ENCODE measurements at regions not wholly inside any gene's neighbourhood (a gene's known extent, or its start where the extent isn't known, plus 50 kb on each side); places are given as distances from the start of the nearest gene placed in this dataset.
"Not testable (repeated sequence)": the region's sequence is repeated elsewhere in the genome, so short reads cannot be mapped to it uniquely, and the experiment has no call there.

DNA sequence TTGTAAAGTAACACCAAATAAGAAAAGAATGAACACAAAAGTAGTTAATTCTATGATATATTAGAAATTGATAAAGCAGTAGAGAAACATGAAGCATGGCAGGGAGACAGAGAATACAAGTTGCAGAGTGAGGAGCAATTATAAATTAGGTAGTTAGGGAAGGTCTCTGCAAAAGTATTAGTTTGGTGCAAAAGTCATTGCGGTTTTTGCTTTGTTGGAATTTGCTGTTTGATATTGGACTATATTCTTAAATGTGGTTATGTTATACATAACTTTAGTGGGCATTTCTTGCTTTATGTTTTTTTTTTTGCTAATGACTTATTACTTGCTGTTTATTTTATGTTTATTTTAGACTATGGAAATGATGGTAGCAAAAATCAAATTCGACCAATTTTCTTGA is 402.2 kb downstream of the SFMBT2 start:
- no peaks in the 10 kb centered on the region for H3K36me3 Mint-ChIP-seq
- DNase-seq (ENCODE audit: low spot score in 2 of 2): no peak
- H3K27ac Mint-ChIP-seq: no peak overlapping the region
- H3K9me3 Mint-ChIP-seq: no peaks in the 10 kb centered on the region
- no peak for ATAC-seq

DNA sequence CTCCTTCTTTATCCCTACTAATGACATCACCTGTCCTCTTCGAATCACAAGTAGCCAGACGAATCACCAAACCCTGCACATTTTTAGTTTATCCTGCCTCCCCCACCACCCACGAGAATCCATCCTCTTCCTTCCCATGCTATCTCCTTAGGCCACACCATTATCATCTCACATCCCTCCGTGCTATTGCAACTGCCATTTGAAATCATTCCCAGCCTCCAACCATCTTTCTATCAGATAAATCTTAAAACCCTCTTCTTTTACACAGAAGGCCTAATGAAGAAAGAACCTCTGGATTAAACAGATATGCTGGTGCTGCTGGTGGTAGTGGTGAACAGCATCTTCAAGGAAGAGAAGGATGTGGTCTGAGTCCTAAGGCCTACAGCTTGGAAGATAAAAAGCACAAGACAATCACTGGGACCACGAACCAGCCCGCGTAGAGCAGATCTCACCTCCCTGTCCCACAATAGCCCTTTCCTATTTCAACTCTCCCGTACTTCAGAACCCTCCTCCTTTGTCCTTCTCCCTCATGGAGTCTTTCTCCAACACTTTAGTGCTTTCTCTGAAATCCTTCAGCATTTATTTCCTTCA is 403.1 kb downstream of the SFMBT2 start:
- DNase-seq (ENCODE audit: low spot score in 2 of 2) (no peak), ATAC-seq (no peak)
- no peak overlapping the region for H3K27ac Mint-ChIP-seq
- no peaks in the 10 kb centered on the region for H3K9me3 Mint-ChIP-seq
- H3K36me3 Mint-ChIP-seq: no peaks in the 10 kb centered on the region

DNA sequence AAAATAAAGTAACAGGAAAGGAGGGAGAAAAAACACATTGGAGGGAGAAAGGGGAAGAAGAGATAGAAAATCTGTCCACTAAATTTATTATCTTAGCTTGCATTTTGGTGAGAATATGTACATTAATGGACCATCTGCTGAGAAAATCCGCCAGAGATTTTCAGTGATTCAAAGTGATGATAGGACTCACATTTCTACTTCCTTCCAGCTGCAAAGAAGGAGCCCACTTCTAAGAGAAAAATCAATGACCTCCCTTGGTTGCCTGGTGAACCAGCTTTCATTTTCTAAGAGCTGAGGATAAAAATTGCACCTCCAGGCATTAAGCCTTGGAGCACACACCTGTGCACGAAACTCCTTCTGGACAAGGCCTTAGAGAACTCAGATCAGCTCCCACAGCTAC is 404.3 kb downstream of the SFMBT2 start:
- no peak overlapping the region for H3K27ac Mint-ChIP-seq
- DNase-seq (ENCODE audit: low spot score in 2 of 2): no peak
- no peaks in the 10 kb centered on the region for H3K36me3 Mint-ChIP-seq
- no peak for ATAC-seq
- H3K9me3 Mint-ChIP-seq: no peaks in the 10 kb centered on the region

DNA sequence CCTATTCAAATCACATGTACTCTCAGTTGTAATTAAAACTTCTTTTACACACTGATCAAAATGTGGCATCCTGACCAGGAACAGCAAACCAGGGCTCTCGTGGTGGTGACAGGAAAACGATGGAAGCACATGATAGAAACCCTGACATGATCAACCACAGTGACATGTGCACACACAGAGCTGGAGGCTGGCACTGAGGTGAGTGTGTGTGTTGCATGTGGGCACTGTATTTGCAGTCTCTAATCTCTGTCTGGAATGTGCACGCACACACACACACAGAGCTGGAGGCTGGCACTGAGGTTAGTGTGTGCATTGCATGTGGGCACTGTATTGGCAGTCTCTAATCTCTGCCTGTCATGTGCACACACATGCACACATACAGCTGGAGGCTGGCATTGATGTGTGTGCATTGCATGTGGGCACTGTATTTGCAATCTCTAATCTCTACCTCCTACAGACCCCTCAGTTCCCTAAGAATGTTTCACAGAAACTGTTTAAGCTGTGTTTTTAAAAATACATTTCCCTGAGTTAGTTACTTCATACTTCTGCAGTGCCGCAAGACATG is 406.9 kb downstream of the SFMBT2 start:
- ATAC-seq: no peak
- no peak for DNase-seq (ENCODE audit: low spot score in 2 of 2)
- no peaks in the 10 kb centered on the region for H3K9me3 Mint-ChIP-seq
- no peak overlapping the region for H3K27ac Mint-ChIP-seq
- H3K36me3 Mint-ChIP-seq: no peaks in the 10 kb centered on the region

DNA sequence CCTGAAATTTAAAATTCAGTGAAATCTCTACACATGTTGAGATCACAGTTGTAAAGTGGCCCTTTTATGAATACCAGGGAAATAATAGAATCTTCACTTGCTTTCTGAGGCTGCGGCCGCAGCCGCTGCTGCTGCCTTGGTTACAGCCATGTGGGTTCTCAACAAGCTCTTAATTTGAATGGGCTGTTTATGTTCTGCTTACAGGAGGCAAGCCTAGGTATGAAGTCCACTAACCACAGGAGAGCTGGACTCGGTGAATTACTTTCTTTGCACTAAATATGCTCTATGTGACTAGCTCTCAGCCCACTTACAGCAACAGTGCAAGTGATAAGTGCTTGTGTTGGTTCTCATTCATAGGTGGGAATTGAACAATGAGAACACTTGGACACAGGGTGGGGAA is 410.8 kb downstream of the SFMBT2 start:
- ATAC-seq (no peak), DNase-seq (ENCODE audit: low spot score in 2 of 2) (no peak)
- Mint-ChIP-seq H3K9me3 (no peaks in the 10 kb centered on the region), H3K27ac (no peak overlapping the region), H3K36me3 (no peaks in the 10 kb centered on the region)

- no peak overlapping the region for H3K27ac Mint-ChIP-seq
- no peak for DNase-seq (ENCODE audit: low spot score in 2 of 2)
- no peaks in the 10 kb centered on the region for H3K9me3 Mint-ChIP-seq
- H3K36me3 Mint-ChIP-seq: no peaks in the 10 kb centered on the region
- ATAC-seq: no peak
Measured at GRCh38 chr10:6999232-6999925, 411.5 kb downstream of the SFMBT2 start.

DNA sequence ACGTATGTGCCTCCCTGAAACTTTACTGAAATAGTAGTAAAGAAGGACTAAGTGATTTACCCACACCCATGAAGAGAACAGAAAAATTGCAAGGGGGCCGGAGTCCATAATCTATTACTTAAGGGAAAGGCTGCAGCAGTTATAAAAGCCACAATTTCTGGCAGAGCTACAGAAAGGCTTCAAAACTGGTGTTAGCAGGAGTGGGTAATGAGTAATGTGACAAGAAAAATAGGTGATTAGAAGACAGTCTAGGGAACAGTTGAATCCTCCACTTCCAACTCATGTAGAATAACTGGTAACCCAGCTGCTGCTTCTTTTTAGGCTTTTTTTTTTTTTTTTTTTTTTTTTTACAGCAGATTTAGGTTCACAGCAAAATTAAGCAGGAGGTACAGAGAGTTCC is 413.3 kb downstream of the SFMBT2 start:
- DNase-seq (ENCODE audit: low spot score in 2 of 2): no peak
- no peaks in the 10 kb centered on the region for H3K36me3 Mint-ChIP-seq
- no peak for ATAC-seq
- no peak overlapping the region for H3K27ac Mint-ChIP-seq
- H3K9me3 Mint-ChIP-seq: no peaks in the 10 kb centered on the region

GRCh38 chr10:6996431-6996830 is 414.4 kb downstream of the SFMBT2 start:
- ATAC-seq: no peak
- Mint-ChIP-seq H3K9me3 (no peaks in the 10 kb centered on the region), H3K27ac (no peak overlapping the region), H3K36me3 (no peaks in the 10 kb centered on the region)
- no peak for DNase-seq (ENCODE audit: low spot score in 2 of 2)

GRCh38 chr10:6995831-6996230 is 415.0 kb downstream of the SFMBT2 start:
- Mint-ChIP-seq H3K36me3 (no peaks in the 10 kb centered on the region), H3K27ac (no peak overlapping the region), H3K9me3 (no peaks in the 10 kb centered on the region)
- DNase-seq (ENCODE audit: low spot score in 2 of 2) (no peak), ATAC-seq (no peak)

GRCh38 chr10:6995341-6995740 is 415.3 kb upstream of the PRKCQ start:
- DNase-seq (ENCODE audit: low spot score in 2 of 2) (no peak), ATAC-seq (no peak)
- no peaks in the 10 kb centered on the region for H3K36me3 Mint-ChIP-seq
- no peaks in the 10 kb centered on the region for H3K9me3 Mint-ChIP-seq
- H3K27ac Mint-ChIP-seq: no peak overlapping the region

GRCh38 chr10:6990891-6991290 is 410.8 kb upstream of the PRKCQ start:
- Mint-ChIP-seq H3K36me3 (no peaks in the 10 kb centered on the region), H3K9me3 (no peaks in the 10 kb centered on the region), H3K27ac (no peak overlapping the region)
- no peak for ATAC-seq
- no peak for DNase-seq (ENCODE audit: low spot score in 2 of 2)

DNA sequence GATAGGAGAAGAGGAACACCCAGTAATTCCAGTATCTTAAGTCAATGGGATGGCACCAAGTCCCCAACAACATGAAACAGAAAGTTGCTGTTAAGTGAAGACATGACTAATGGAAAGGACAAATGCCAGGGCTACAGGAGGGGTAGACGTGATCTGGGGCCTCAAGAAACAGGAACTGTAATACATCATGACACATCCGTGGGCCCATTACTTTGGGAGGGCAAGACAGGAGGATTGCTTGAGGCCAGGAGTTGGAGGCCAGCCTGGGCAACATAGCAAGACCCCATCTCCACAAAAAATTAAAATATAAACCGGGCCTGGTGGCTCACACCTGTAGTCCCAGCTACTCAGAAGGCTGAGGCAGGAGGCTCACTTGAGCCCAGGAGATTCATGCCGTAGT is 408.6 kb upstream of the PRKCQ start:
- peak in 1 of 2 donors; percentile 83 for ATAC-seq
- no peak for DNase-seq (ENCODE audit: low spot score in 2 of 2)
- no peak overlapping the region for H3K27ac Mint-ChIP-seq
- H3K36me3 Mint-ChIP-seq: no peaks in the 10 kb centered on the region
- H3K9me3 Mint-ChIP-seq: peaks cover 0 to 4% of the 10 kb centered on the region in 2 donors

GRCh38 chr10:6987536-6987945 is 407.5 kb upstream of the PRKCQ start:
- no peaks in the 10 kb centered on the region for H3K36me3 Mint-ChIP-seq
- H3K27ac Mint-ChIP-seq: no peak overlapping the region
- ATAC-seq: no peak
- DNase-seq (ENCODE audit: low spot score in 2 of 2): no peak
- peaks cover 0 to 4% of the 10 kb centered on the region in 2 donors for H3K9me3 Mint-ChIP-seq

- Mint-ChIP-seq H3K27ac (no peak overlapping the region), H3K36me3 (no peaks in the 10 kb centered on the region), H3K9me3 (peaks cover 0 to 4% of the 10 kb centered on the region in 2 donors)
- DNase-seq (ENCODE audit: low spot score in 2 of 2) (no peak), ATAC-seq (no peak)
Measured at GRCh38 chr10:6986927-6987326, 406.9 kb upstream of the PRKCQ start.

- peaks cover 0 to 4% of the 10 kb centered on the region in 2 donors for H3K9me3 Mint-ChIP-seq
- no peaks in the 10 kb centered on the region for H3K36me3 Mint-ChIP-seq
- DNase-seq (ENCODE audit: low spot score in 2 of 2) (no peak), ATAC-seq (no peak)
- no peak overlapping the region for H3K27ac Mint-ChIP-seq
Measured at GRCh38 chr10:6985644-6986043, 405.6 kb upstream of the PRKCQ start.

DNA sequence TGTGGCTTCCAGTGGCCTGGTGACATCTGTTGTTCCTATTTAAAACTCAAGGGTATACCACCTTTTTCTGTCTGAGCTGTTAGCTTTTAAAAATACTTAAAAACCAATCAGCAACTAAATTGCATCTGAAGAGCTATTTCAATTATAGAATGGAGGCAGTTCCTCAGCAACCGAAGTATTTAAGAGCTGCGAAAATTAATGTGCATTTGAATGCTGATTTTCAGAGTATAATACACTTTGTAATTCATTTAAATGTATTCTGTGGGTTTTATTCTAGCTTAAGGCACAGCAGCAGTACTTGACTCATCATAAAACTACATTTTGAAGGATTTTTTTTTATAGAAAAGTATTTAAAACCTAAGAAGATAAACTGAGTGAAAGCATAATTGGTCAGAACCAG is 404.9 kb upstream of the PRKCQ start:
- DNase-seq (ENCODE audit: low spot score in 2 of 2) (no peak), ATAC-seq (no peak)
- H3K36me3 Mint-ChIP-seq: no peaks in the 10 kb centered on the region
- peaks cover 0 to 4% of the 10 kb centered on the region in 2 donors for H3K9me3 Mint-ChIP-seq
- no peak overlapping the region for H3K27ac Mint-ChIP-seq

DNA sequence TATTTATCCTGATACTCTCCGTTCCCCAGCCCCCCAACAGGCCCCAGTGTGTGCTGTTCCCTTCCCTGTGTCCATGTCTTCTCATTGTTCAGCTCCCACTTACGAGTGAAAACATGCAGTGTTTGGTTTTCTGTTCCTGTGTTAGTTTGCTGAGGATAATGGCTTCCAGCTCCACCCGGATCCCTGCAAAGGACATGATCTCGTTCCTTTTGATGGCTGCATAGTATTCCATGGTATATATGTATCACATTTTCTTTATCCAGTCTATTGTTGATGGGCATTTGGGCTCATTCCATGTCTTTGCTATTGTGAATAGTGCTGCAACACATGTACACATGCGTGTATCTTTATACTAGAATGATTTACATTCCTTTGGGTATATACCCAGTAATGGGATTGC is 403.9 kb upstream of the PRKCQ start:
- ATAC-seq; DNase-seq (ENCODE audit: low spot score in 2 of 2); H3K9me3 Mint-ChIP-seq; H3K36me3 Mint-ChIP-seq; H3K27ac Mint-ChIP-seq: not testable (repeated sequence)

DNA sequence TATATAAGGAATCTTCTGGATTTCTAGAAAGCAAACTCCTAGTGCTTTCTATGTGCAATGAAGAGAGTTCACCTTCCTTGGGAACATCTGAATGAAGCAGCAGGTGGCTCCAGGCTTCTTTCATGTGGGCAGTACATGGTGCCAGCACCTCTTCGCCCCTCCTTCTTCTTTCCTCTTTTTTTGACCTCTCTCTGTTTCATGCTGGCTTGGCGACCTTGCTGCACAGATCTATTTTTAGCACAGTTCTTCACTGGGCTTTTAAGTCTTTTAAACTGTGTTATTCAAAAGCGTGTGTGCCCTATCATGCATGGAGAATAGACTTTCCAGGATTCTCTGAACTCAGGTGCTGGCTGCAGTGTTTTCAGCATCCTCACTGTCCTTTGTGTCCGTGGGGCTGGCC is 400.3 kb upstream of the PRKCQ start:
- peaks cover 0 to 4% of the 10 kb centered on the region in 2 donors for H3K9me3 Mint-ChIP-seq
- no peaks in the 10 kb centered on the region for H3K36me3 Mint-ChIP-seq
- no peak for DNase-seq (ENCODE audit: low spot score in 2 of 2)
- no peak overlapping the region for H3K27ac Mint-ChIP-seq
- no peak for ATAC-seq

All from activated naive CD4-positive, alpha-beta T cell treated with anti-CD3 and anti-CD28 coated beads, Interleukin-2, amount 50 U/mL, for 72 hours (primary cell).